ENCODE measurements at regions not wholly inside any gene's neighbourhood (a gene's known extent, or its start where the extent isn't known, plus 50 kb on each side); places are given as distances from the start of the nearest gene placed in this dataset.

DNA sequence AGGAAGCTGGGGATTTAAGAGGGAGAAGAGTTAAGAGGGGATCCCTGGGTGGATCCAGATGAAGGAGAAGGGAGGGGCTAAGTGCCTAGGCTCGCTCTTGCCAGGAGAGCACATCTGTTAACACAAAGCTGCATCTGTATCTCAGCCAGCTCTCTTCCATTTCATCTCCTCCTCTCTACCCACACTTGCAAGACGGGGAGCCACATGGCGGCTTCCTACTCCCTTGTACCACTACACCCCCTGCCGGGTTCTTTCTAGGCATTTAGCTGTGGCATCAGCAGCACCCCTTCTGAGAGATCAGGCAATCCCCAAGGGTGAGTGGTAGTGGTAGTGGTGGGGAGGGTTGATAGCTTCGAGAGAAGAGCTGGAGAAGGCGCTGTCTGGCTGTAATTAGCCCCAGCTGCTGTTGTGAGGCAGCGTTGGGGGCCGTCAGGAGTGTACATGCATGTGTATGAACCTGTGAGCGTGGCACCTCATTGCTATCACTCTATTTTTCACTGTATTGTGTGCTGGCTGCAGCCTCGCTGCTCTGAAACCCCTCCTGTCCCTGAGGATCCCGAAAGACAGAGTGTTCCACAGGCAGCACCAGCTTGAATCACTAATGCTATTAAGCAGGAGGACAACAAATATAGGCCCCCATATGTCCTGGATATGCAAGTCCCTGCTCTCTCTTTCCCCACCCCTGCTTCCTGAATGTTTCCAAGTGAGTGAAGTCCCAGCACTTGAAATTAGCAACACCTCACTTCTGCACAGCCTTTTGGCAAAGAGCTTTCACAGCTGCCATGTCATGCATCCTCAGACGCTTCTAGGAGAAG is 73.7 kb downstream of the RTL9 start:
- DNase-seq = no peak

DNA sequence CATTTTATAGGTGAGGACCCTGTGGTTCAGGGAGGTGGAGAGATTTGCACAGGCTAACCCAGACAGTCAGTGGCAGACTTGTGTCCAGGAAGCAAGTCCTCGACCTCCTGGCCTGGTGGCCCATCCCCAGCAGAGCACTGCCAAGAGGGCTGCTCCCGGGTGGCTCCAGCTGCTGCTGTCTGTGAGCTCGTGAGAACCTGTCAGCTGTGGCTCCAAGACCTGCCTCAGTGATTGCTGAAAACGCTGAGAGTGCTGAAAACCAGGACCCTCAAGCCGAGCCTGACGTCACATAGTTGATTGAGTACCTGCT is 74.2 kb downstream of the RTL9 start:
- DNase-seq = no peak

DNA sequence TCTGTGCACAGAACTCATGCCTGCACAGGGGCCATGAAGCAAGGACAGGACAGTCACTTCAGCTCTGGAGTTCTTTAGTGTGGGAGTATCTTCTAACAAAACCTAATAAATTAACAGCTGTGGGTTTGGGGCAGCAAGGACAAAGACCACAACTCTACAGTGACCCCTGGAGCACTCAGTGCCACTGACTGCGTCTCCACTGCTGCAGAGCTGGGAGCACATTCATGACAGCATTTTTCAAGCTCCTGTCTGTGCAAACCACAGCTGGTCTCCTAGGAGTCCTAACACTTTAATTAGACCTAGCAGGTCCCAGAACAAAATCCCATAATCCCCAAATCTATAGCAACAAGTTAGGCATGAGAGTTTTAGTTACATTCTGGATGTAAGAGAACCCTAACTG is 76.5 kb downstream of the RTL9 start:
- DNase-seq = no peak

DNA sequence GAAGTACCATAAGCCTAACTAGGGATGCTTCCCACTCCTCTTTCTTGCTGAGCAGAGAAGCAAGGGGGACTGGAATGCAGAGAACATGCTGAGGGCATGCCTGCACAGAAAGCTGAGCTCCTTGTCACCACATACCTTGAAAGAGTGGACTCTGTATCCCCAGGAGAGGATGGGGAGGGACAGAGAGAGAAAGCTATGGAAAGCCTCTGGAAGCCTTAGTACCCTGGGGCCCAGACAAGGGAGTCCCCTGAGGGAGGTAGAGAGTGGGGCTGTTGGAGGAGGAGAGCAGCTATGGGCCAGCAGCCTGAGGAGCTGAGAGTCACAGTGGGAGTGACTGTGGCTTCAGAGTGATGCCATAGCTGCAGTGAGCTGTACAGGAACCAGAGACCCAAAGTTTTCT is 77.9 kb downstream of the RTL9 start:
- no peak for DNase-seq

DNA sequence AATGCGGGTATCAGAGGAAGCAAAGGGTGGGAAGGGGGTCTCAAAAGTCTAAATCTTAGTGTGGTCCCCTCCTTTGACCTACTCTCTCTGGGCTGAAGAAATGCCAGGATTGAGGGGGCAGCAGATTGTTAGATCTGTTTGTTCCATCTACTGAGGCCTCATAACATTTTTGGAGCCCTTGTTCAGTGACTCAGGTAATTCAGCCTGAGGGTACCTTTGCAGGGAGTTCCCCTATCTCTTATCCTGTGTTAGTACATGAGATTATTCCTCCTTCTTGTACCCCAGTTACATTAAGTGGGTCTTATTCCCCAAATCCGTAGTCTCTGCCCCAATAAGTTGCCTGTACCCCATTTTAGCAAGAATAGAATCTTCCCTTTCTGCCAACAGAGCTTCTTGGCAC is 79.0 kb downstream of the RTL9 start:
- no peak for DNase-seq

DNA sequence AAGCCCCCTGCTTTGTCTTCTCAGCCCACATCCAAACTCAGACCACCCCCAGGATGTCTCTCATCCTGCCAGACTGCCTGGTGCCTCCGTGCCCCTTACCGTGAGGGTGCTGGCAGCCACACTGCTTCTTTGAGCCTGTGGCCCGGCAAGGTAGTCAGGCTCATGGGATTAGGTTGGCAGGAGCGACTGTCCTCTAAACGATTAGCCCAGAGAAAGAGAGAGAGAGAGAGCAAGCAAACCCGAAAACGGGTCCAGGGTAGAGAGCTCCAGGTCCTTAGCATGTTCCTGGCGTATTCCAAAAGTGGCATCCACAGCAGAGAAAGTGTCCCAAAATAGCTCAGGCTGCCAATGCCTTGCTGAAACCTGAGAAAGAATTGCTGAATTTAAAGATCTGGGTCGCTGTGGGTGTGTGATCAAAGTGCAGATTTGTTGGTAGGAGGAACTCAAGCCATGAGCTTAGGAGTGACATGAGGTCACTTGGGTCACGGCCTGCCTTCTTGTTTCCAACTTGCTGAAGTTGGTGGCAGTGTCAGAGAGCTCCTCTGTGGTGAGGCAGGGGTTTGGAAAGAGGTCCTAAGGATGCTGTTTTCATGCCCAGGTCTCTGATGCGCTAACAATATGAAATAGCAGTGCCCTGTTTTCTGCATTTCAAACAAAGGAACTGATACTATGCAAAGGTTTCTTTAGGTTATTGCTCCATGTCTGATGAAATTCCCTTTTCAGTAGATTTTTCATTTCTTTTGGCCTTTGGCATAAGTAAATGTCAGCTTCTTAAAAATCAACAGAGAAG is 81.6 kb downstream of the RTL9 start:
- DNase-seq = no peak

DNA sequence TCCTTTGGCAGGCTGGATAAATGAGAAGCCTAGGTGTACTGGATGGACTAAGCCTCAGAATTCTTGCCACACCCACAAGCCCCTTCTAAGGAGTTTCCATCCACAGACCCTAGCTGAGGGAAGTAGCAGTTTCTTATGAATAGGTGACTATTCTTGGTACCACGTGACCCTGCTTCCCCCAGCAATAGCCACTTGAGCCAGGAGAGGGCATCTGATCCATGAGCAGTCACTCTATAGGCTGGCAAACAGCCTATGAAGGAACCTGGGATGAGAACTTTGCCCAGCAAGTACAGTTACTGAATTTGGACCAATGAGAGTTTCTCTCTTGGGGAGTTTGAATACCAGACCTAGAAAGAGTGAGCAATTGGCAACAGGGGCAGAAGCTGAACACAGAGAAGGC is 84.0 kb downstream of the RTL9 start:
- DNase-seq = peak; percentile 12

DNA sequence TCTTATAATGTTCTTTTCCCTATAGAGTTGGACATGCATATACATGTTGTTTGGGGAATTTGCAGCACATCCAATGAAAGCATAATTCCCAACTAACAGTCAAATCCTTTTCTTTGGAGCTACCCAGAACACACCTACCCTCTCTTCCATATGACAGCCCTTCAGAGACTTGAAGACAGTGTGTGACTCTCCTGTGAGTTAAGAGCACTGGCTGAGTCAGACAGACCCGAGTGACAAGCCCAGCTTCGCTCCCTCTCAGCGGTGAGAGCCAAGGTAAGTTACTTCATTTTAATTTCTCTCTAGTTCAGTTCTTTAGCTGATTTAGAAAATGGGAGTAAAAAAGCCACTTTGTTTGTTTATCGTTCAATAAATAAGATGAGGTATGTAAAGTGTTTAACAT is 86.3 kb downstream of the RTL9 start:
- DNase-seq = no peak

DNA sequence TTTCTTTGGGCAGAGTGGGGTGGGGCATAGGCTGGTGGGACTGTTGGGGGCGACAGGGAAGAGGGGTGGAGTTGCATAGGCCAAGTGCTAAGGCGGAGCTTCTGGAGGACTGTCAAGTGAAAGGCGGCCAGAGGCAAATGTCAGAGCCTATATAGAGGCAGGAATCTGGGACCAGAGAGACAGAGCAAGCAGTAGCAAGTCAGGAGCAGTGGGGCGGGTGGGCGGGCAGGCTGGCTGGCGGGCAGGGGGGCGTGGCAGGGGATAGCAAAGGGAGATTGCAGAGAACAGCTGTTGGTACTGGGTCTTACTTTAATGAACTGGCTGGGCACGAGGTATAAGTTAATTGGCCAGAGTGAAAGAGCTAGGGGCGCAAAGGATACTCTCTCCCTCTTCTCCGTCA is 89.8 kb downstream of the RTL9 start:
- DNase-seq = no peak

DNA sequence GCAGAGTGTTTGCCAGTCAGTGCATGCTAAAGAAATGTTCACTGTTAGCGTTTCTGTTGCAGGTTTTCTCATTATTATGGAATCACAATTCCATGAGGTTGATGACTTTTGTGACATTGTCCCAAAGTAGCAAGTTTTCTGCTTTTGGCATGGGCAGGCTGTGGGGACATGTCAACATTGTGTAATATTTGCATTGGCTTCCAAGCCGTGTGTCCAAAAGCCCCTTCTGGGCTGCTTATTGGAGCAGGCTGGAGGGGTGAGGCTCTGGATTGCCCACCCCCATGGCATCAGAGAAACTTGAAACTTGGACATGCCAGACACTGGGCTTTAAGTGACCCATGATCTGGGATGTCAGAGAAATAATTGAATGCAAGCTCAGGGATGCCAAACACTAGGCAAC is 90.7 kb downstream of the RTL9 start:
- no peak for DNase-seq

DNA sequence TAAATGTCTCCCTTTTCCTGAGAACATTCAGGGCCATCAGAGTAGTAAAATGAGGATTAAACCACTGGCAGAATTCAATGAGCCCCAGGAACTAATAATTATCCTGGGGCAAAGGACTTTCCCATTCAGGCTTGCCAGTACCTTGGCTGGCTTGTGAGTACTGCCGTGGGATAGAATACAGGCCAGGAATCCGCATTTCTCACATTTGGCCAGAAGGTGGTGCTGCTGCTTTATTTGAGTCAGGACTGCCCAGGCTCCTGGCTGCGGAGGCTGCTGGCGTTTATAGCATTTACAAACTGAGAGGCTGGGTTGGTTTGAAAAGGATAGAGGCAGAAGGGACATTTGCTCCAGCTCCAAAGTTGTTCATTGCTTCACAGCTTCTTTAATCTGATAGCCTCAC is 91.4 kb downstream of the RTL9 start:
- peak; percentile 56 for DNase-seq

DNA sequence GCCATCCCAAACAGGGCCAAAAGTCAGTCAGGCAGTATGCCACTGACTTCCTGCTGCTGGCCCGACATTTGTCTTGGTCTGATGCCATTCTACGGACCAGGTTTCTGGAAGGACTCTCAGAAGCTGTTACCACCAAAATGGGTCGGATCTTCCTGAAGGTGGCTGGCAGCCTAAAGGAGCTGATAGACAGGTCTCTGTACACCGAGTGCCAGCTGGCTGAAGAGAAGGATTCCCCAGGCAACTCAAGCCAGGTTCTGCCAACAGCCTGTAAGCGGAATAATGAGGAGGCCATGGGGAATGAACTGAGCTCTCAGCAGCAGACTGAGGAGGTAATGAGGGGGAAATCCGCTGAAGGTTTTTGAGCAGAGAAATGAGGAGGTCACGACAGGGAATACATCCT is 95.7 kb downstream of the RTL9 start:
- DNase-seq = no peak

DNA sequence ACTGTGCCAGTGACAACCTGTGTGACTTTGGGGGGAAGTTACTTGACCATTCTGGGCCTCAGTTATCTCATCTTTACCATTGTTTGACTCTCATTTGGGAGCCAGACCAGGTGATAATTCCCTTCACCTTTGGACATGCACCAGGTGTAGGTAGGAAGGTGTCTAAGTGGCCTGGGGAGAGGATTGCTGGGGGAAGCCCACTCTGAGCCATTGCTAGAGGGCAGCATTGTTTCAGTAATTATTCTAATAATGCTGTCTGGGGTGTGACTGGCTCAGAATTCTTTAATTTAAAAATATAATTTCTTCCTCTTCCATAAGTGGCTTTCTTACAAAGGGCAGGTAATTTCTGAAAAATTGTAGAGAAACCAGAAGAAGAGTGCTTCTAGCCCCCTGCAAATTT is 104.3 kb downstream of the RTL9 start:
- DNase-seq = no peak

DNA sequence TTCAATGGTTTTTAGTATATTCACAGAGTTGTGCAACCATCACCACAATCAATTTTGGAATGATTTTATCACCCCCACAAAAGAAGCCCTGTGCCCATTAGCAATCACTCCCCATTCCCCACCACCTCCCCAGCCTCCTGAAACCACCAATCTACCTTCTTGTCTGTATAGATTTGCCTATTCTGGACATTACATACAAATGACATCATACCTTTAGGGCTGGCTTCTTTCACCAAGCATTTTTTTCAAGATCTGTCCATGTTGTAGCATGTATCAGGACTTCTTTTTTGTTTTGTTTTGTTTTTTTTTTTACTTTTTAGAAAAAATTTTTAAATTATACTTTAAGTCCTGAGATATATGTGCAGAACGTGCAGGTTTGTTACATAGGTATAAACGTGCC is 108.1 kb downstream of the RTL9 start:
- DNase-seq = no peak

DNA sequence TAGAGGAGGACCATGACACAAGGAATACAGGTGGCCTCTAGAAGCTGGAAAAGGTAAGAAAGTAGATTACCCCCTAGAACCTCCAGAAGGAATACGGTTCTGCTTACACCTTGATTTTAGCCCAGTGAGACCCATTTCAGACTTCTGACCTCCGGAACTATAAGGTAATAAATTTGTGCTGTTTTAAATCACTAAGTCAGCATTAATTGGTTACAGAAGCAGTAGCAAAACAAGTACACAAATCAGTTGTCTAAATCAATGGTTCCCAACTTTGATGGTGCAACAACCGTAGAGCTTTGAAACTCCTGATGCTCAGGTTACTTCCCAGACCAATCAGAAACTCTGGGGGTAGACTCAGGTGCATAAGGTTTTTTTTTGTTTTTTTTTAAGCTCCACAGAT is 113.6 kb downstream of the RTL9 start:
- DNase-seq = no peak

DNA sequence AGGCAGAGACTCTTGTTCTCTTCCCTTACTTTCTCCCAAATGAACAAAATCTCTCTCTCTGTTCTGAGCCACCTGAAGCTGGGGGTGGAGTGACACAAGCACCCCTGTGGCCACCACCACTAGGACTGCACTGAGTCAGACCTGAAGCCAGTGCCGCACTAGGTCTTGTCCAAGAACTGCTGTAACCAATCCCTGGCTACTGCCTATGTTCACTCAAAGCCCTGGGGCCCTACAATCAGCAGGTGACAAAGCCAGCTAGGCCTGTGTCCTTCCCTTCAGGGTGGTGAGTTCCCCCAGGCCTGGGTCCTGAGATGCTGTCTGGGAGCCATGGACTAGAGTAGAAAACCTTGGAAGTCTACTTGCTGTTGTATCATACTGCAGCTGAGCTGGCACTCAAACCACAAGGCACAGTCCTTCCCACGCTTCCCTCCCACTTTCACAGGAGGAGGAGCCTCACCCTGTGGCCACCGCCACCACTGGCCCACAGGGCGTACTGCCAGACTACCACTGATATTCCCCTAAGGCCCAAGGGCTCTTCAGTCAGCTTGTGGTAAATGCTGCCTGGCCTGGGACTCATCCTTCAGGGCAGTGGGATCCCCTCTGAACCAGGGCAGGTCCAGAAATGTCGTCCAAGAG is 119.1 kb downstream of the RTL9 start:
- no peak for DNase-seq

DNA sequence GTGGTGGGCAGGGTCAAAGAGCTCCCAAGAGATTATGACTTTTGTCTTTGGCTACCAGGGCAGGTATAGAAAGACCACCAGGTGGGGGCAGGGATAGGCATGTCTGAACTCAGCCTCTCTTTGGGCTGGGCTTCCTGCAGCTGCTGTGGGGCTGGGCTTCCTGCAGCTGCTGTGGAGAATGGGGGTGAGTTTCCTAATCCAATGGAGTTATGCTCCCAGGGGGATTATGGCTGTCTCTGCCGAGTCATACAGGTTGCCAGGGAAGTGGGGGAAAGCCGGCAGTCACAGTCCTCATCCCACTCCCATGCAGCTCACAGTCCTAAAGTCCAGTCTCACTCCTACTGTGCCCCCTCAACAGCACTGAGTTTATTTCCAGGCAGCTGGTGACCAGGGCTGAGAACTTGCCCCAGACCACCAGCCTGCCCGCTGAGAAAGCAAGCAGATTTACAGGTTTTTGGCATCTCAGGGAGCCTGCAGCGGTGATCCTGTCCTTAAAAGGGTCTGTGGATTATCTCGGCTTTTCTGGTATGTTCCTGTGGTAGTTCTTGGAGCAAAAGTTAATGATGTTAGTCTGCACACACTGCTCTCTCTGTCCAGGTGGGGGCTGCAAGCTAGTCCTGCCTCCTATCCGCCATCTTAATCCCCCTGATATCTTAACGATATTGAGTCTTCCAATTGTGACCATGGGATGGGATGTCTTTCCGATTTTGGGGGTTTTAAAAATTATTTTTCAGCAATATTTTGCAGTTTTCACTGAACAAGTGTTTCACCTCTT is 133.4 kb downstream of the RTL9 start:
- no peak for DNase-seq

DNA sequence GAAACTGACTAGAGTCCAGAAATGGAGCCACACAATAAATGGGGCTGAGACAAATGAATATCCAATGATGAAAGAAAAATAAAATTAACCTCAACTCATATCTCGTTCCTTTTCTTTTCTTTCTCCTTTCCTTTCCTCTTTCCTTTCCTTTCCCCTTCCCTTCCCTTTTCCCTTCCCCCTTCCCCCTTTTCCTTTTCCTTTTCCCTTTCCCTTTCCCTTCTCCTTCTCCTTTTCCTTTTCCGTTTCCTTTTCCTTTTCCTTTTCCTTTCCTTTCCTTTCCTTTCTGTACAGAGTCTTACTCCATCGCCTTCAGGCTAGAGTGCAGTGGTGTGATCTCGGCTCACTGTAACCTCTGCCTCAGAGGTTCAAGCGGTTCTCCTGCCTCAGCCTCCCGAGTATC is 146.3 kb downstream of the RTL9 start:
- DNase-seq = no peak

DNA sequence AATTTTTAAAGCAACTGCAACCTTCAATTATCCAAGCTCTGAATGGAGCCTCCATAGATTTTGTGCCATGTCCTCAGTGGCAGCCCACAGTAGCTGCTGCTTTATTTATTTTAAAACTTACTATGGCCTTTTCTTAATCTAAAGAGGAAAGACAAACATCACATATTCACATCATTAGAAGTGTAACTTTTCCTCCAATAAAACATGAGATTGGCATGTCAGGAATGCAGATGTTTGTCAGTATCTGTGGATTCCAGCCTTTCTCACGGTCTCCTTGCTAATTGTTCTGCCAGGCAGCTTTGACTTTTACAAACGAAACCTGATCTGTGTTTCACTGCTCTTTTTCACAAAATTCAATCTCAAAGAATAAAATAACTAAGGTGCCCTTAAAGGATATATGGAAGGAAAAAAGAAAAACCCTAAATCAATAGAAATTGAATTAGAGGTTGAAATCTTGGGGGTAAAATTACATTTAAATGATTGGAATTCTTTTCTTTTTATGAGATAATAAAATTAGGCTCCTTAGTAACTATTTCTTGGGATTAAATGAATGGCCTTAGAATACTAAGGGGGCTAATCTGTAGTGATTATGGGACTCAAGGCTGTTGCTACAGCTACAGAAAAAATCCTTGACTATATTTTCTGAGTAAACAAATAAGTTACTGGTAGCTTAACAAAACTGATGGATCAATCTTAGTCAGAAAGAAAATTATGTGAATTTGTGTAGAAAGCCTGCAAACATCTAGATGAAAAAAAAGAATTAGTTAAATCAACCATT is 151.3 kb downstream of the RTL9 start:
- peak; percentile 20 for DNase-seq

DNA sequence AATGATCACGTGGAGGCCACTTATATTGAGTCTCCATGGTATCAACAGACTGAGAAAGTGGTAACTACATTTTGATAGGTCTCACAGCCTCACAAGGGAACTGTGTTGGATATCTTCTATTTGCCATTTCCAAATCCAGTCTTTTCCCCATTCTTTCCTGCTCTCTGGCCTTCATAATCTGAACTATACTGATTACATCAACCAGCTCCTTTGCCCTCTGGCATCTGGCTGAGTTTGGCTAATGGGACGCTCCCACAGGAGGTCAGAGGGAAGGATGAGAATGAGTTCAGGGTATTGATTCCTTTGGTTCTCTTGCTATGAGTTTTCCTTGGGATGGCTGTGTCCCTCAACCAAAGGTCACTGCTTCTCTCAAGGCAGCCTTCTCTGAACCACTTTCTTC is 152.6 kb downstream of the RTL9 start:
- no peak for DNase-seq

DNA sequence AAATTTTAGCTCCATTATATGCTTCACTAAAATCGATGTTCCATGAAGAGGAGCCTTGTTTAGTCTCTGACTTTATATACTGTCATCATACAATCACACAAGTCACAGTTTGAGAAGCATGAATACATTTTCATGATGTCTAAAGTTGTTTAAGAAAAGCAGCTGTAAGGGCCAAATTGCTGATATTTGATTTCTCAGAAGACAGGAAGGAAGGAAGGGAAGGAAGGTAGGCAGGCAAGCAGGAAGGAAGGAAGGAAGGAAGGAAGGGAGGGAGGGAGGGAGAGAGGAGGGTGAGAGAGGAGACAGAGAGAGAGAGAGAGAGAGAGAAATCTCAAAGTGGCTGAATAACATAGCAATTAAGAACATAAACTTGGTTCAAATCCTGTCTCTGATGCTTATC is 153.7 kb downstream of the RTL9 start:
- DNase-seq = no peak

DNA sequence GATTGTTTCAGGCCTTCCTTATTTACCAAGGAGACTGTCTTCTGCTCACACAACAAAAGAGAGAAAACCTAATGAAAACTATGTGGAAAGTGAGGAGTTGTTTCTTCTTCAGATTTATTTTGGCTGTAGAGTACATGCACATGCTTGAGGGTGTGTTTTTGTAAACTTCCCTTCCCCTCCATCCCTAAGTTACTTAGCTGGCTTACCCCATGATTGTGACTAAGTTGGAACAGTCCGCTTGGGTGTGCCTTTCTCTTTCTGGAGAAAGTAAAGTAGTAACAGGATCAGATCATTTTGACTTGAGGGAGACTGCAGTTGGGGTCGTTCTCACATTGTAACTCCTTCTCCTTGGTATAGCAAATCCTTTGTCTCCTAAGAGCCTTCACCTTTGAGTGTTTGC is 155.9 kb downstream of the RTL9 start:
- DNase-seq = no peak
